ENCODE measurements at regions not wholly inside any gene's neighbourhood (a gene's known extent, or its start where the extent isn't known, plus 50 kb on each side); places are given as distances from the start of the nearest gene placed in this dataset.

GRCh38 chr12:92365836-92366235 is 220.2 kb upstream of the BTG1 start:
- H3K36me3 ChIP-seq (ENCODE audit: insufficient read depth, low read length): no peaks in the 10 kb centered on the region
- DNase-seq (ENCODE audit: low read depth, low spot score): no peak
- H3K9ac ChIP-seq (ENCODE audit: insufficient read length): no peak overlapping the region
- no peak overlapping the region for H3K27ac ChIP-seq
- TF ChIP-seq POLR2AphosphoS5 (IDR thresholded peaks at IDR 0.05; ENCODE audit: borderline replicate concordance, low read depth, low read length) (no peak), EZH2 (IDR thresholded peaks at IDR 0.05) (no peak)
- no peak overlapping the region for H3K4me3 ChIP-seq
- H3K9me3 ChIP-seq (ENCODE audit: low read depth, low read length): no peaks in the 10 kb centered on the region

GRCh38 chr12:92365333-92365732 is 219.7 kb upstream of the BTG1 start:
- TF ChIP-seq FOXP2 (optimal IDR thresholded peaks at IDR 0.05; ENCODE audit: control extremely low read depth, extremely low read length, insufficient read depth) (no peak), POLR2AphosphoS5 (IDR thresholded peaks at IDR 0.05; ENCODE audit: borderline replicate concordance, low read depth, low read length) (no peak), EZH2 (IDR thresholded peaks at IDR 0.05) (no peak)
- no peak overlapping the region for H3K9ac ChIP-seq (ENCODE audit: insufficient read length)
- no peak overlapping the region for H3K4me3 ChIP-seq
- DNase-seq (ENCODE audit: low read depth, low spot score): no peak
- H3K36me3 ChIP-seq (ENCODE audit: insufficient read depth, low read length): no peaks in the 10 kb centered on the region
- no peak overlapping the region for H3K27ac ChIP-seq
- H3K9me3 ChIP-seq (ENCODE audit: low read depth, low read length): no peaks in the 10 kb centered on the region

GRCh38 chr12:92363295-92364146 is 217.9 kb upstream of the BTG1 start:
- Histone ChIP-seq H3K4me3 (peak overlapping the region; percentile 58), H3K9me3 (ENCODE audit: low read depth, low read length) (no peaks in the 10 kb centered on the region), H3K9ac (ENCODE audit: insufficient read length) (peak overlapping the region; percentile 14), H3K36me3 (ENCODE audit: insufficient read depth, low read length) (no peaks in the 10 kb centered on the region), H3K27ac (peak overlapping the region; percentile 55)
- TF ChIP-seq EZH2 (IDR thresholded peaks at IDR 0.05) (no peak), POLR2AphosphoS5 (IDR thresholded peaks at IDR 0.05; ENCODE audit: borderline replicate concordance, low read depth, low read length) (peak; percentile 30; the same call in 1 of the 2 replicates)
- DNase-seq (ENCODE audit: low read depth, low spot score): peak; percentile 34

- TF ChIP-seq FOXP2 (optimal IDR thresholded peaks at IDR 0.05; ENCODE audit: control extremely low read depth, extremely low read length, insufficient read depth) (no peak), POLR2AphosphoS5 (IDR thresholded peaks at IDR 0.05; ENCODE audit: borderline replicate concordance, low read depth, low read length) (no peak)
- H3K36me3 ChIP-seq (ENCODE audit: insufficient read depth, low read length): no peaks in the 10 kb centered on the region
- no peak for DNase-seq (ENCODE audit: low read depth, low spot score)
- H3K9ac ChIP-seq (ENCODE audit: insufficient read length): no peak overlapping the region
- H3K4me3 ChIP-seq: no peak overlapping the region
- no peak overlapping the region for H3K27ac ChIP-seq
- H3K9me3 ChIP-seq (ENCODE audit: low read depth, low read length): no peaks in the 10 kb centered on the region
These were observed 217.1 kb upstream of the BTG1 start for GRCh38 chr12:92362785-92363184.

- no peaks in the 10 kb centered on the region for H3K9me3 ChIP-seq (ENCODE audit: low read depth, low read length)
- H3K4me3 ChIP-seq: no peak overlapping the region
- TF ChIP-seq EZH2 (IDR thresholded peaks at IDR 0.05) (no peak), POLR2AphosphoS5 (IDR thresholded peaks at IDR 0.05; ENCODE audit: borderline replicate concordance, low read depth, low read length) (no peak), FOXP2 (optimal IDR thresholded peaks at IDR 0.05; ENCODE audit: control extremely low read depth, extremely low read length, insufficient read depth) (no peak)
- H3K36me3 ChIP-seq (ENCODE audit: insufficient read depth, low read length): no peaks in the 10 kb centered on the region
- H3K9ac ChIP-seq (ENCODE audit: insufficient read length): no peak overlapping the region
- no peak overlapping the region for H3K27ac ChIP-seq
- no peak for DNase-seq (ENCODE audit: low read depth, low spot score)
These were observed 216.5 kb upstream of the BTG1 start for GRCh38 chr12:92362126-92362525.

GRCh38 chr12:92360543-92360942 is 214.9 kb upstream of the BTG1 start:
- Histone ChIP-seq H3K9ac (ENCODE audit: insufficient read length) (no peak overlapping the region), H3K36me3 (ENCODE audit: insufficient read depth, low read length) (no peaks in the 10 kb centered on the region), H3K9me3 (ENCODE audit: low read depth, low read length) (no peaks in the 10 kb centered on the region), H3K4me3 (no peak overlapping the region), H3K27ac (no peak overlapping the region)
- TF ChIP-seq FOXP2 (optimal IDR thresholded peaks at IDR 0.05; ENCODE audit: control extremely low read depth, extremely low read length, insufficient read depth) (no peak), POLR2AphosphoS5 (IDR thresholded peaks at IDR 0.05; ENCODE audit: borderline replicate concordance, low read depth, low read length) (no peak), EZH2 (IDR thresholded peaks at IDR 0.05) (no peak)
- DNase-seq (ENCODE audit: low read depth, low spot score): no peak

- H3K9ac ChIP-seq (ENCODE audit: insufficient read length): no peak overlapping the region
- no peak overlapping the region for H3K4me3 ChIP-seq
- no peaks in the 10 kb centered on the region for H3K9me3 ChIP-seq (ENCODE audit: low read depth, low read length)
- TF ChIP-seq POLR2AphosphoS5 (IDR thresholded peaks at IDR 0.05; ENCODE audit: borderline replicate concordance, low read depth, low read length): no peak
- TF ChIP-seq FOXP2 (optimal IDR thresholded peaks at IDR 0.05; ENCODE audit: control extremely low read depth, extremely low read length, insufficient read depth): no peak
- TF ChIP-seq EZH2 (IDR thresholded peaks at IDR 0.05): no peak
- no peak for DNase-seq (ENCODE audit: low read depth, low spot score)
- no peak overlapping the region for H3K27ac ChIP-seq
- no peaks in the 10 kb centered on the region for H3K36me3 ChIP-seq (ENCODE audit: insufficient read depth, low read length)
These were observed 214.0 kb upstream of the BTG1 start for GRCh38 chr12:92359581-92360209.

- Histone ChIP-seq H3K27ac (no peak overlapping the region), H3K9ac (ENCODE audit: insufficient read length) (no peak overlapping the region), H3K9me3 (ENCODE audit: low read depth, low read length) (no peaks in the 10 kb centered on the region), H3K4me3 (no peak overlapping the region), H3K36me3 (ENCODE audit: insufficient read depth, low read length) (no peaks in the 10 kb centered on the region)
- TF ChIP-seq EZH2 (IDR thresholded peaks at IDR 0.05) (no peak), POLR2AphosphoS5 (IDR thresholded peaks at IDR 0.05; ENCODE audit: borderline replicate concordance, low read depth, low read length) (no peak), FOXP2 (optimal IDR thresholded peaks at IDR 0.05; ENCODE audit: control extremely low read depth, extremely low read length, insufficient read depth) (no peak)
- DNase-seq (ENCODE audit: low read depth, low spot score): no peak
These were observed 212.1 kb upstream of the BTG1 start for GRCh38 chr12:92357584-92358261.
